MM.1S (cell line): ENCODE measurements at regions not wholly inside any gene's neighbourhood (a gene's known extent, or its start where the extent isn't known, plus 50 kb on each side); places are given as distances from the start of the nearest gene placed in this dataset.

ENCODE experiments used
- DNase-seq: peaks from one replicate; pipeline ENCODE4 v3.0.0-alpha.2; 2015
- H2AFZ ChIP-seq: fragments of 300-600 bp; sonication (generic); 2 replicates; pipeline ENCODE4 v1.6.0; 2016; ENCODE audit warnings: antibody characterized with exemption, low read length
- H3F3A ChIP-seq: fragments of 300-600 bp; sonication (generic); 2 replicates; pipeline ENCODE4 v1.6.1; 2016; ENCODE audit warnings: mild to moderate bottlenecking, antibody characterized with exemption, low read length, moderate library complexity, mixed read lengths; ENCODE audit not compliant: insufficient read depth
- H3K27ac ChIP-seq: fragments of 300-600 bp; sonication (generic); 2 replicates; pipeline ENCODE4 v1.5.1; 2016; ENCODE audit warnings: mild to moderate bottlenecking, low read length
- H3K27me3 ChIP-seq: fragments of 300-600 bp; sonication (generic); replicated peaks from 2 replicates; pipeline ENCODE4 v1.6.0; 2016; ENCODE audit warnings: low read length; ENCODE audit not compliant: insufficient read depth
- H3K36me3 ChIP-seq: fragments of 300-600 bp; sonication (generic); replicated peaks from 2 replicates; pipeline ENCODE4 v1.6.1; 2016; ENCODE audit warnings: mild to moderate bottlenecking, low read length, mixed read lengths; ENCODE audit not compliant: insufficient read depth
- H3K4me1 ChIP-seq: fragments of 300-600 bp; sonication (generic); 2 replicates; pipeline ENCODE4 v1.6.1; 2016; ENCODE audit warnings: low read length, mixed read lengths
- H3K4me2 ChIP-seq: fragments of 300-600 bp; sonication (generic); 2 replicates; pipeline ENCODE4 v1.6.0; 2016; ENCODE audit warnings: low read depth, low read length
- H3K4me3 ChIP-seq: fragments of 300-600 bp; sonication (generic); 2 replicates; pipeline ENCODE4 v1.5.1; 2016; ENCODE audit warnings: low read length, mixed read lengths
- H3K79me2 ChIP-seq: fragments of 300-600 bp; sonication (generic); 2 replicates; pipeline ENCODE4 v1.6.1; 2016; ENCODE audit warnings: mixed run types, low read length, mixed read lengths
- H3K9ac ChIP-seq: fragments of 300-600 bp; sonication (generic); 2 replicates; pipeline ENCODE4 v1.6.1; 2016; ENCODE audit warnings: low read length, mixed read lengths
- H3K9me2 ChIP-seq: fragments of 300-600 bp; sonication (generic); replicated peaks from 2 replicates; pipeline ENCODE4 v1.6.1; 2016; ENCODE audit warnings: mild to moderate bottlenecking, low read length, mixed read lengths; ENCODE audit not compliant: insufficient read depth
- H3K9me3 ChIP-seq: fragments of 300-600 bp; sonication (generic); replicated peaks from 2 replicates; pipeline ENCODE4 v1.6.1; 2016; ENCODE audit warnings: mild to moderate bottlenecking, low read length, mixed read lengths; ENCODE audit not compliant: insufficient read depth
- H4K20me1 ChIP-seq: fragments of 300-600 bp; sonication (generic); 2 replicates; pipeline ENCODE4 v1.6.1; 2016; ENCODE audit warnings: mild to moderate bottlenecking, low read length, moderate library complexity, mixed read lengths; ENCODE audit not compliant: insufficient read depth
- EZH2 ChIP-seq: fragments of 300-600 bp; sonication (generic); optimal IDR thresholded peaks from 2 replicates; pipeline ENCODE3; 2017; ENCODE audit warnings: low read depth, mild to moderate bottlenecking, antibody characterized with exemption, low read length, mixed read lengths
- EZH2phosphoT487 ChIP-seq: fragments of 300-600 bp; sonication (generic); IDR thresholded peaks from 2 replicates; pipeline ENCODE4 v1.6.1; 2018; ENCODE audit warnings: antibody characterized with exemption, low read length
- TF ChIP-seq, protein P1 (sequence below): fragments of 300-600 bp; sonication (generic); IDR thresholded peaks from 2 replicates; pipeline ENCODE4 v1.5.1; 2016; ENCODE audit warnings: antibody characterized with exemption, low read length, mixed read lengths

DNA sequence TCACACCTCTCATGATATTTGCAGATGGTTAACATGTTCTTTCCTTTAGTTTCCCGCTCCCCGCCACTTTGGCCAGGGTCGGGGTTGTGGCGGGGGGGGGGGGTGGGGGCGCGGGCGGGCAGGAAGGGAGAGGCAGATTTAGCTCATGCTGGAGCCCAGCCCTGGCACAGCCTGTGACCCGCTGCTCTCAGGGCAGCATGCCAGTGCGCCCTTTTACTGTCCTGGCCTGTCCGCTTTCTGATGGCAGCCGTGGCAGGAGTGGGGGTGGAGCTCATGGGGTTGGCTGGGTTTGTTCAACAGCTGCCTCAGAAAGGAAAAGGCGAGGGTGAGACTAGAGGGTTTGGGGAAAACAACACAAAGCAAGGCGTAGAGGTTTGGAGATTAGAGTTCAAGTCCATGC, 56.1 kb downstream of the TNP1 start:
- no peak overlapping the region for H2AFZ ChIP-seq
- DNase-seq: no peak
- no peak overlapping the region for H3K4me3 ChIP-seq
- no peaks in the 10 kb centered on the region for H4K20me1 ChIP-seq
- no peak overlapping the region for H3K4me2 ChIP-seq
- H3K27me3 ChIP-seq: no peaks in the 10 kb centered on the region
- no peaks in the 10 kb centered on the region for H3F3A ChIP-seq
- H3K9me3 ChIP-seq: no peaks in the 10 kb centered on the region
- no peaks in the 10 kb centered on the region for H3K4me1 ChIP-seq
- no peak overlapping the region for H3K9ac ChIP-seq
- H3K36me3 ChIP-seq: no peaks in the 10 kb centered on the region
- H3K27ac ChIP-seq: no peak overlapping the region
- no peaks in the 10 kb centered on the region for H3K9me2 ChIP-seq
- no peaks in the 10 kb centered on the region for H3K79me2 ChIP-seq
- TF ChIP-seq EZH2 (no peak), EZH2phosphoT487 (no peak)
- TF ChIP-seq, protein P1, sequence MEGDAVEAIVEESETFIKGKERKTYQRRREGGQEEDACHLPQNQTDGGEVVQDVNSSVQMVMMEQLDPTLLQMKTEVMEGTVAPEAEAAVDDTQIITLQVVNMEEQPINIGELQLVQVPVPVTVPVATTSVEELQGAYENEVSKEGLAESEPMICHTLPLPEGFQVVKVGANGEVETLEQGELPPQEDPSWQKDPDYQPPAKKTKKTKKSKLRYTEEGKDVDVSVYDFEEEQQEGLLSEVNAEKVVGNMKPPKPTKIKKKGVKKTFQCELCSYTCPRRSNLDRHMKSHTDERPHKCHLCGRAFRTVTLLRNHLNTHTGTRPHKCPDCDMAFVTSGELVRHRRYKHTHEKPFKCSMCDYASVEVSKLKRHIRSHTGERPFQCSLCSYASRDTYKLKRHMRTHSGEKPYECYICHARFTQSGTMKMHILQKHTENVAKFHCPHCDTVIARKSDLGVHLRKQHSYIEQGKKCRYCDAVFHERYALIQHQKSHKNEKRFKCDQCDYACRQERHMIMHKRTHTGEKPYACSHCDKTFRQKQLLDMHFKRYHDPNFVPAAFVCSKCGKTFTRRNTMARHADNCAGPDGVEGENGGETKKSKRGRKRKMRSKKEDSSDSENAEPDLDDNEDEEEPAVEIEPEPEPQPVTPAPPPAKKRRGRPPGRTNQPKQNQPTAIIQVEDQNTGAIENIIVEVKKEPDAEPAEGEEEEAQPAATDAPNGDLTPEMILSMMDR: no peak

DNA sequence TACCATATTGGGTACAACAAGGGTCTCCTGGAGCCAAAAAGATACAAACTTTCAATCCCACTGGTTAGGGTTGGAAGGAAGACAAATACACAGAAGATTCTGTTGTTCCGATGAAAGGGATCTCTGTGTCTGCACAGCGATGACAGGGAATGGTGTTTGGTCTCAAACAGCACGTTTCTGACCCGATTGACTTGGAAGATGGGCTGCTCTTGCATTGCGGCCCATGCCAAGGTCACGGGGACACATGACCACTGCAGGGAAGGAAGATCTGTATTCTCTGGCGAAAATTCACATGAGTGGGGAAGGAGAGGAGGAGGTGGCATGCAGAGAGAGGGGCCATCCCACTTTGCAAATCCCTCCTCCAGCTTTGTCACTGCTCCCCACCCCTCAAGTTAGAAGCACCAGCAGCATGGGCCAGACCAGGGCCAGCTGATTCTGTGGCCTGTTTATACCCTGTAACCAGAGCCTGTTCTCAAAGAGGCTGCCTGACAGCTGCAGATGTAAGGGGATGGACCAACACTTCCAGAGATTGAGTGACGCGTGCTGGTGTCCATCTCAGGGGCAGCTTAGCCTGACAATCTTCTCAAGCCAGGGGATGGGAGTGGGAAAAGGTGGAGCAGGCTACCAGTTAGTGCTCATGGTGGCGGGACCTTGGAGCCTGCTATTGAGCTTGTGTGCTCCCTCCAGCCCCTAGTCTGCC, 57.2 kb downstream of the TNP1 start:
- no peaks in the 10 kb centered on the region for H3K79me2 ChIP-seq
- H3K9me2 ChIP-seq: no peaks in the 10 kb centered on the region
- no peak overlapping the region for H3K9ac ChIP-seq
- DNase-seq: no peak
- H3K4me3 ChIP-seq: no peak overlapping the region
- H3K4me1 ChIP-seq: no peaks in the 10 kb centered on the region
- no peaks in the 10 kb centered on the region for H3K9me3 ChIP-seq
- H2AFZ ChIP-seq: no peak overlapping the region
- TF ChIP-seq, protein P1: no peak
- no peak for TF ChIP-seq EZH2phosphoT487
- no peak for TF ChIP-seq EZH2
- no peaks in the 10 kb centered on the region for H3K27me3 ChIP-seq
- no peaks in the 10 kb centered on the region for H4K20me1 ChIP-seq
- no peaks in the 10 kb centered on the region for H3F3A ChIP-seq
- no peak overlapping the region for H3K27ac ChIP-seq
- no peaks in the 10 kb centered on the region for H3K36me3 ChIP-seq
- H3K4me2 ChIP-seq: no peak overlapping the region

DNA sequence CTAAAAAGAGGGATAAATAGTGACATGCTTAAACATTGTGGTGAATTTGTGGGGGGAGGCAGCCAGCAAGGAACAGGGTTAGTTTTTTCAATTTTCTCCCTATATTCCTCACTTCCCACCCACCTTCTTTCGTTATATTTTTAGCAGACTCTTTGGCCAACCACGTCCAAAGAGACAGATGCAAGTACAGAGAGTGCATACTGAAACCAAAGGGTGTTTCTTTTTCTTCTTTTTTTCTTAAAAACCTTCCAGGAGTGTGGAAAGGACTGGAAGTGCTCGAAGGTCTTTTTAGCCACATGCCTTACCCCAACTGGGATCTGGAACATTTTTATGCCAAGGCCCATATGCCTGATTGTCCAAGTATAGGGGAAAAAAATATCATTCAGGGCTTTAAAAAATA, 59.0 kb downstream of the TNP1 start:
- no peak overlapping the region for H3K4me2 ChIP-seq

More for the DNA sequence above, 59.0 kb downstream of the TNP1 start:
- H3F3A ChIP-seq: no peaks in the 10 kb centered on the region
- H3K27ac ChIP-seq: no peak overlapping the region
- H3K4me3 ChIP-seq: no peak overlapping the region
- H3K9ac ChIP-seq: no peak overlapping the region
- no peaks in the 10 kb centered on the region for H4K20me1 ChIP-seq
- H3K79me2 ChIP-seq: no peaks in the 10 kb centered on the region
- no peak for DNase-seq
- no peaks in the 10 kb centered on the region for H3K27me3 ChIP-seq
- no peaks in the 10 kb centered on the region for H3K9me2 ChIP-seq
- TF ChIP-seq, protein P1: no peak
- TF ChIP-seq EZH2: no peak
- no peak for TF ChIP-seq EZH2phosphoT487
- H3K4me1 ChIP-seq: no peaks in the 10 kb centered on the region
- no peak overlapping the region for H2AFZ ChIP-seq
- H3K9me3 ChIP-seq: no peaks in the 10 kb centered on the region
- no peaks in the 10 kb centered on the region for H3K36me3 ChIP-seq
